GM18502 (cell line): ENCODE measurements at regions not wholly inside any gene's neighbourhood (a gene's known extent, or its start where the extent isn't known, plus 50 kb on each side); places are given as distances from the start of the nearest gene placed in this dataset.
A peak's percentile ranks its signal among the peaks of the same experiment; 100 is the strongest.

ENCODE experiments used
- ATAC-seq: cut with Tn5 transposase; IDR thresholded peaks from one replicate; pipeline ENCODE4 v1.9.1; 2021; ENCODE audit warnings: mild to moderate bottlenecking; ENCODE audit not compliant: unreplicated experiment, poor library complexity

DNA sequence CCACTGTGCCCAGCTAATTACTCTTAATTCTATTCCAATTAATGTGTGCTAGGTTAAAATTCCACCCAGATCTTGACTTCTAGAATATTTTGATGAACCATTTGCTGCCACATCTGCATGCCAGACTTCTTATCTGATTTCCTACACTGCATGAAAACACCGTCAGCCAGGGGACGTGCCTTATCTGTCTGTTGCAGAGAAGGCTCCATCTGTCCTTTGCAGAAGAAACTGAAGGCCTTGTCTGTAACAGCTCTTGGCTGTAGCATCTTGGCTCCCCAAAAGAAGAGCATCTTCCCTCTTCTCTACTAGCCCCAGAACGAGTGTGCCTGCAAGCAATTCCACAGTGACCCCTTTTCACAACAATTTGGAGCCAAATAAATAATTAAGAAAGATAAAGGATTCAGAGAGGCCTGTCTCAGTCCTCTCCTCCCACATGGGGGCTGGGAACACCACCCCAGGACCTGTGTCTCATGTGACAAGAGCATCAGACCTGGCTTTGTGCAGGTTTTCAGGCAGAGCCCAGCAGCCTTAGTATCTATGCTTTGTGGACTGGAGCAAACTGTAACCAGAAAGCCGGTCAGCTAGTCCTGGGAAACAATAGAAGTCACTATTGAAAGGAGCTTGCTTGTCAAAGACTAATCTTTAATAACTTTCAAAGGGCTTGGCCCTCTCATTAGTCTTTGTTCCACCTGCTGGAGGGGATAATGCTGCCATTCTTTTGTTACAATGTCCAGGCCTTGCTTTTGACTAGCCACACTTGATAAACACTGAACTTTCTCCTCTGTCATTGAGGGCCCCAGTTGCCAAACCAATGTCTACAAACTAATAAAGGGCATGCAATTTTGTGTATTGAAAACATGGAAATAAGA is 84.0 kb upstream of the NEUROD1 start:
- no peak for ATAC-seq

GRCh38 chr2:181766129-181766528 is 85.8 kb upstream of the NEUROD1 start:
- no peak for ATAC-seq

DNA sequence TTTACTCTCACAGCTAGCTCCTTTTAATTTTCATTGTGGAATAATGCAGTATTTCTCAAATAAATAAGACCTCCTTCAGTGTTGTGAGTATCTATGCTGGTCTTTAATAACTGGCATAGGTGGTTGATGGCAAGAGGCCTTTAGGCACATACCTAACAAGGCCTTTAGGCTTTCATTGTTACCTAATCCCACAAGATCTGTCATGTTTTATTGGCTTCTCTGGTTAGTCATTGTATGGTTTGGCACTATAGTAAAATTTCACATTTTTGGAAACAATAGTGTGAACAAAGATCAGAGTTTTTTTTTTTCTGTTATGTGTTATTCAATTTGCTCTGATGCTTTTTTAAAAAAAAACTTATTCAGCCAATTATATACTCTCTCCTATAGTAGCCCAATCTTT is 89.8 kb upstream of the NEUROD1 start:
- no peak for ATAC-seq

GRCh38 chr2:181771356-181771755 is 91.0 kb upstream of the NEUROD1 start:
- no peak for ATAC-seq

DNA sequence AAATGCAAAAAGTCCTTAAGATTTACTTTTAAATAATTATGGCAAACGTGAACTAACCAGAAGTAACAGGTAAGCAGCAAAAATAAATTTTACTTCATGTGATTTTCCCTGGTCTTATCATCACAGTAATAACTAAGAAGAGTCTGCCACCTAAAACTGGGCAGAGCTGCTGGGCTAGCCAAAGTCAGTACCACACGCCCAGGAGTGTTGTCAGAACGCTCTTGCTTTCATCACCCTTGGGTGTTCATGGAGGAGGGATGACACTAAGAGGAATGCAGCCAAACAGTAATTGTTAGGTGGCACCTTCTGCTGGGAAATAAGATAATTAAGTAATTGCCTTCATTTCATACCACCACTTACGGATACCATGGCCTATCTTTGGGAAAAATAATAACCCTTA is 92.0 kb upstream of the NEUROD1 start:
- no peak for ATAC-seq

GRCh38 chr2:181772777-181773176 is 92.5 kb upstream of the NEUROD1 start:
- no peak for ATAC-seq

GRCh38 chr2:181774685-181775084 is 94.4 kb upstream of the NEUROD1 start:
- ATAC-seq, result peak; percentile 79

DNA sequence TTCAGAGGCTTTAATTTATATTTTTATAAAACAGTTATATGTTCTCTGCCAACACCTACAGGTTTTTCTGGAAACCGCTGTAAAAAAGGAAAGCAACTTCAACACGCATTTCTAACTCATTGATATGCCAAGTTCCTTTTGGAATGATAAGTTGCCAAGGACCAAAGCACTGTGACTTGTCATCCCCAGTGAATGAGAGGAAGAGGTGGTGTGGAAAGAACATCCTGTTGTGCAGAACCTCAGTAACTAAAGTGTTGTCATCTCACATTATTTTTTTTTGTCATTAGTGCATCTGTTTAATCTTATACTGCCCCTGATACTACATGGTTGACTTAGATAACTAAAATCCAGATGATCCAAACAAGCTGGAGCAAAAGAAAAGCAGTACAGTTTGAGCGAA is 96.0 kb upstream of the NEUROD1 start:
- no peak for ATAC-seq

DNA sequence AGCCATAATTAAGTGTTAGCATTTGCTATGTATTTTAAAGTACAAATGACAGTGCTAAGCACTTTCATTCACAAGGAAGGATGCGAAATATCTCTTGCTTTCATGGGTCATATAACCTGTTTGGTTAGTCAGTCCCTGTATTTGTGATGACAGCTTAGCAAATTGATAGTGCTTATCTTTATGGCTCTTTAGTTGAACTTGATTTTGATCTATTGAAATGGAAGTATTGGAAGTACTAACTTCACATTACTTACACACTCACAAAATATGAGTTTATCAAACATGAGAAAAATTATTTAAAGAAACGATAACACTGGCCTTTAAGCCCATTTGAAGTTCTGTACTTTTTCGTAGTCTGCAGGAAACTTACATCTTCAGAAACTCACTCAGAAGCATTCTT is 97.4 kb upstream of the NEUROD1 start:
- no peak for ATAC-seq

DNA sequence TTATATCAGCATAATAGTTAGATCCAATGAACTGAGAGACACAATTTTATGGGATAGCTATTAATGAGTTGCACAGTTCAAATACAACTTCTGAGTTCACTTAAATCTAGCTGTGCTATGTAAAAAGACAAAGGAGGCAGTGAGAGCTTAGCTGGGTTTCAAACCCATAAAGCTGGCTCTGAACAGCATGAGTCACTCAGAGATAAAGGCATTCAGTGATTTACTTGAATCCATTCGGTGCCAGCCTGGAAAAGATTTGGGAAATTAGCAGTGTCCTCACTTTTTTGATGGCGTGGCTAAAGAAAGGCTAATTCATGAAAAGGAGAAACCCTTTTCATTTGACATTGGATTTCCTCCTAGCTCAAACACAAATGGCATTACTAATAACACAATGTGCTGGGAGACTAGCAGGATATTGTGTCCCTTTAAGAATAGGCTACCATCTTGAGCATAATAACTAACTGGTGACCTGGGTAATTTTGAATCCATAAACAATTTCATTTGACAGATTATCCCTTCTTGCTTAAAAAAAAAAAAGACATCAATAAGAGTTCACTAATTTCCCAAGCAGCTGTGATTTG is 98.4 kb upstream of the NEUROD1 start:
- no peak for ATAC-seq

GRCh38 chr2:181779288-181780021 is 99.1 kb upstream of the NEUROD1 start:
- peak; percentile 34 for ATAC-seq

DNA sequence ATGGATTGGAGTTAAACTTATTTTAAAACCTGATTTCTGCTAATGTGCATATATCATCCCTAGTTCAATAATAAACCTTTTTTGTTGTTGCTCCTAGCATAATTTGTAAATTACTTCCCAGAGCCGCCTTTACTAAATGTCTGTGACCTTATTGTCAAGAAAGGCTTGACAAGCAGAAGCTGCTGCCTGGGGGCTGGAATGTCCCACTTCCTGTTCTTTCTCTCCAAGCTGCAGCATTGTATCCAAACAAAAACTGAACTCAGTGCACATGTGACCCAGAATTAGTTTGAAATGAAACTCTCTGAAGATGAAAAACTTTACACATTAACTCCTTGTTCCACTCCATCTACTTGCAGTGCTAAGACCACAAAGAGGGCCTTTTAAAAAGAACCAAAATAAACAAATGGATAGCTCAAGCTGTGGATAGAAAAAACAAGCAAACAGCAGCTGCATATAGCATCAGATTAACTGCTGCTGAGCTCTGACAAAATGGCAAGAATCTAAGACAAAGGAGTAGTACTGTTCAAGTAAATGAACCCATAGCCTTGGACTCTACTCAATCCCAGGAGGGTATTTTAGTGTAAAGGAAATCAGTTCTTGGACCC is 99.8 kb upstream of the NEUROD1 start:
- ATAC-seq, result peak; percentile 60

DNA sequence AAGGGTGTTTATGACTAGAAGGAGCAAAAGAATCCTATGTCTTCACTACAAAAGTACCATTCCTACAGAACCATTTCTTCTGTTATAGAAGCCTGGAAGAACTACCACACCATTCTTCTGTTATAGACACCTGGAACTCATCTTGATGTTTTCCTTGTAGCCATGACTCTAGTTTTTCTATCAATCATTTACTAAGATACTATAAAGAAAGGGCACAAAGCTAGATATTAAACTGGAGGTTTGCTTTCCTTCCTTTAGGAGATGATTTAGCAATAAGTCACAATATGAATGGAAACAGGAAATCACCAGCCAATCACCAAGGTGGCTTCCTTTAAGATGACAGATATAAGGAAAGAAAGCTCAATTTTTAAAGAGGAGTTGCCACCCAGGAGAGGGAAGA is 100.3 kb upstream of the NEUROD1 start:
- ATAC-seq, result peak; percentile 2

DNA sequence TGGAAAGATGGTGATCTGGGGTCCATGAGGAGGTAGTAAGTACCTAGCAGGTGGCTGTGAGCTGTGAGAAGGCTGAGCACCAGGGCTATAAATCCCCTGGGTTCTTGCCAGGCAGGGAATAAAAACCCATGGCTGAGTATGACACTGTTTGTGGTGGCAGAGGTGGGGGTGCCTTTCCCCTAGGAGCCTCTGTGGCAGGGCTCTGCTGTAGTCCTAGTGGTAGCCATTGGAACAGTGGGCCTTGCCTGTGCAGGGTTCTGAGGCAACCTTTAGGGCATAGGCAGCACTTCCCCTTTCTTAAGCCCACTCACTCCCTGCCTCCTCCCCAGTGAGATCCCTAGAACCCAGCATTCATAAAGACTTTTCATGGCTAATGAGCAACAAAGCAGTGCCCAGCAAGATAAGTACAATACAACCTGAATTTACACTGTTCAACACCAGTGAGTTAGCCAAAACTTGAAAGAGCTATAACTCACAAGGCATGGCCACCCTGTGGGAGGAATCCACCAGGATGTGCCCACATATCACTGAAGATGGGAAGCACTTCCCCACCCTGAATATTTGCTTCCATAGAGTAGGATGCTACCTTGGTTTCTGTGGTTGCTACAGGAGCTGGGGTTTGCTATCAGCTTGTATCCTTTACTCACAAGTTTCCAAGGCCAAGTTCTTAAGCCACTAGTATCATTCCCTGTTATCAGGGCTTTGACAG is 100.9 kb upstream of the NEUROD1 start:
- ATAC-seq, result peak; percentile 58

- no peak for ATAC-seq
Observed at GRCh38 chr2:181782660-181783059, 102.3 kb upstream of the NEUROD1 start.

DNA sequence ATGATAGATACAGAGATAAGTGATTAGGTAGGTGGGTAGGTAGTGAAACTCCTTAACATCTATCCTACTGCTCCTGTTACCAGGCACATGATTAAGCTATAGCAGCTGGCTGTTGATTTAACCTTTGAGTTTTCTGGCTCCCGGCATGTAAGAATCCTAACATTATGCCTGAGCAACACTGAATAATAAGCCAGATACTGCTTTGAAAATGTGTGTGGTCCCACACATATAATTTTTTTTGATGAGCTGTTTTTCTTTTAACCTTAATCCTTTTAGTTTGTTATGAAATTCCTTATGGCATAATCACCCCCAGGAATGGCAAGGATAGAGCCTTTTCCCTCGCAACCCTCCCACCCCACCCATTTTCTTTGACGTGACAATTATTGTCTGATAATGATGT is 104.2 kb upstream of the NEUROD1 start:
- no peak for ATAC-seq

- no peak for ATAC-seq
Observed at GRCh38 chr2:181785691-181786344, 105.5 kb upstream of the NEUROD1 start.

DNA sequence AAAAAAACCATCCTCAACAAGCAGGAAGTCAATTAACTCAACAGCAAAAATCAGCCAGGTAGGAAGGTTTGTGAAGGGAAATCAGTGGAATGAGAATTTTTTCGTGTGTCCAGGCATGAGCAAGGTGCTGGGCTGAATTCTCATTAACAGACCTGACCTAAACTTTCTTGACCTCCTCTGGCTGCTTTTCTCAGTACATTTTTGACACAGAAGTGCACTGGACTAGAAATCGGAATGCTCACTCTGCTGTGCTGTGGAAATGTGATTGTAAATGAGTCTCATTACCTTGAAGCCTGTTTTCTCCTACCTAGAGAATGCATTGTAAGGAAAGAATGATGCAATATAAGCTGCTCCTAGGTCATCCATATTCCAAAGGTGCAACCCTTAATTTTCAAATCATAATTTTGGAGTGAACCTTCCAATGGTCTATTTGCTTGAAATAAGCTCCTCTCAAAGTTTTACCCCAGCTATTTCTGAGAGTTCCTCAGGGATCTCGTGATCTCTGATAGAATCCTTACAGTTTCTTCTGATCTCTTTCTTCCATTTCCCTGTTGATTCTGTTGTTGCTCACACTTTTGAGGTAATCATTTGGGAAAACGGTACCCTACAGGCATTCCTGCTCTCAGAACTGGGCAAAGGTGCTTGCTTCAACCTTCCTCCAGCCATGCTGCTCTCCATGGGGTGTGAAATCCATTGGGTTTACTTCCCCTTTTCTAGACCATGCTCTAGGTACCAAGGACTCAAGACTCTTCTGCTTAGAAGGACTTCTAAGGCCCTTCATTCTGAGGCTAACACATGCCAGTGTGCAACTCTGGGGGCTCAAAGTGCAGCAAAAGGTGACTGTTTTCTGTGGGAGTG is 104.9 kb upstream of the ITPRID2 start:
- ATAC-seq, result no peak
